CD4-positive, alpha-beta T cell treated with Interleukin-21 for 1 hour (primary cell): ENCODE measurements at regions not wholly inside any gene's neighbourhood (a gene's known extent, or its start where the extent isn't known, plus 50 kb on each side); places are given as distances from the start of the nearest gene placed in this dataset.
A peak's percentile ranks its signal among the peaks of the same experiment; 100 is the strongest.

ENCODE experiments used
- DNase-seq: peaks from one replicate; pipeline ENCODE4 v3.0.0-alpha.2; 2020

- DNase-seq, result no peak
Measured at GRCh38 chr9:515665-516064, 301.0 kb downstream of the DOCK8 start.

- no peak for DNase-seq
Measured at GRCh38 chr9:517993-518392, 303.3 kb downstream of the DOCK8 start.

- DNase-seq, result no peak
Measured at GRCh38 chr9:518540-518939, 303.9 kb downstream of the DOCK8 start.

GRCh38 chr9:519579-519978 is 304.9 kb downstream of the DOCK8 start:
- no peak for DNase-seq

GRCh38 chr9:520302-520701 is 305.6 kb downstream of the DOCK8 start:
- no peak for DNase-seq

GRCh38 chr9:522190-522589 is 307.5 kb downstream of the DOCK8 start:
- no peak for DNase-seq

GRCh38 chr9:522658-523057 is 308.0 kb downstream of the DOCK8 start:
- no peak for DNase-seq

GRCh38 chr9:523444-523843 is 308.8 kb downstream of the DOCK8 start:
- no peak for DNase-seq

- no peak for DNase-seq
Measured at GRCh38 chr9:524008-524407, 309.3 kb downstream of the DOCK8 start.

- DNase-seq, result no peak
Measured at GRCh38 chr9:526904-527591, 312.4 kb downstream of the DOCK8 start.

- no peak for DNase-seq
Measured at GRCh38 chr9:529731-530130, 311.8 kb upstream of the DMRT1 start.

GRCh38 chr9:530681-531080 is 310.8 kb upstream of the DMRT1 start:
- DNase-seq, result no peak

- no peak for DNase-seq
Measured at GRCh38 chr9:532707-533106, 308.8 kb upstream of the DMRT1 start.

GRCh38 chr9:534886-535285 is 306.6 kb upstream of the DMRT1 start:
- DNase-seq, result no peak

GRCh38 chr9:535356-535755 is 306.1 kb upstream of the DMRT1 start:
- no peak for DNase-seq

GRCh38 chr9:536597-537511 is 304.6 kb upstream of the DMRT1 start:
- no peak for DNase-seq

- DNase-seq, result no peak
Measured at GRCh38 chr9:543478-543877, 298.0 kb upstream of the DMRT1 start.

GRCh38 chr9:545480-545879 is 296.0 kb upstream of the DMRT1 start:
- no peak for DNase-seq

GRCh38 chr9:546235-546634 is 295.3 kb upstream of the DMRT1 start:
- no peak for DNase-seq

GRCh38 chr9:546797-547223 is 294.7 kb upstream of the DMRT1 start:
- peak; percentile 4 for DNase-seq

- no peak for DNase-seq
Measured at GRCh38 chr9:547314-547713, 294.2 kb upstream of the DMRT1 start.

GRCh38 chr9:549455-549997 is 292.0 kb upstream of the DMRT1 start:
- DNase-seq, result no peak

- no peak for DNase-seq
Measured at GRCh38 chr9:550333-550732, 291.2 kb upstream of the DMRT1 start.
